Thyroid gland (tissue), 4 donors: ENCODE measurements at regions not wholly inside any gene's neighbourhood (a gene's known extent, or its start where the extent isn't known, plus 50 kb on each side); places are given as distances from the start of the nearest gene placed in this dataset.

ENCODE experiments used
- CTCF ChIP-seq, 6 experiments: fragments of 200-600 bp in 3 of 6; fragments of 450-650 bp in 3 of 6; sonication (generic) in 3 of 6; IDR thresholded peaks; one replicate each; pipeline ENCODE4 v1.5.1; 2016 to 2019; ENCODE audit warnings: antibody characterized with exemption in 6 of 6, mild to moderate bottlenecking in 2 of 6, inconsistent platforms in 1 of 6, moderate library complexity in 1 of 6
- POLR2A ChIP-seq, 2 donors: fragments of 450-650 bp; IDR thresholded peaks; one replicate each; pipeline ENCODE4 v1.6.1; 2017; ENCODE audit warnings: antibody characterized with exemption in 2 of 2, mild to moderate bottlenecking in 2 of 2, moderate library complexity in 1 of 2

- TF ChIP-seq CTCF (IDR thresholded peaks at IDR 0.05) (no peak), POLR2A (IDR thresholded peaks at IDR 0.05) (no peak)
These were observed 341.0 kb downstream of the SLC7A11 start for GRCh38 chr4:137901114-137901513.
